WI38 (cell line): ENCODE measurements at regions not wholly inside any gene's neighbourhood (a gene's known extent, or its start where the extent isn't known, plus 50 kb on each side); places are given as distances from the start of the nearest gene placed in this dataset.

ENCODE experiments used
- H3K4me3 ChIP-seq: 2 replicates; pipeline ENCODE4 v1.5.1; 2011; ENCODE audit warnings: low read depth, mild to moderate bottlenecking, control low read depth, low read length
- CTCF ChIP-seq: IDR thresholded peaks from 2 replicates; pipeline ENCODE4 v1.5.1; 2012; ENCODE audit warnings: low read depth, mild to moderate bottlenecking, control low read depth, low read length

DNA sequence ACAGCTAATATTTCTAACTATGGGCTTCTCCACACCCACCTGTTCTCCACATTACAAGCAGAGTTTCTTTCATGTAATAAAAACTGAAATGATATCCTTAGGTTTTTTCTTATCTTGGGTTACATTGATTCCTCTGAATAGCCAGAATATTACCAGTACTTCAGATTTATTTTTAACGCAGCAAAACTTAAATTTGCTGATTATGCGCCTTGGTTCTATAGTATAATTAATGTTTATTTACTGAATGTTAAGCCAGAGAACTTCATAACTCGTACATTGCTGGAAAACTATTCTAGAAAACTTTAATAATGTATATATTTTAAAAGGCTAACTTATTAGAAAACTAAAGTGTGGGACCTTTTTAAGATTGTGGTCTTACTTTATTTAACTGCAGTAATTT lies 577.2 kb downstream of the PRKD1 start:
- TF ChIP-seq CTCF: no peak
- H3K4me3 ChIP-seq: no peak overlapping the region

DNA sequence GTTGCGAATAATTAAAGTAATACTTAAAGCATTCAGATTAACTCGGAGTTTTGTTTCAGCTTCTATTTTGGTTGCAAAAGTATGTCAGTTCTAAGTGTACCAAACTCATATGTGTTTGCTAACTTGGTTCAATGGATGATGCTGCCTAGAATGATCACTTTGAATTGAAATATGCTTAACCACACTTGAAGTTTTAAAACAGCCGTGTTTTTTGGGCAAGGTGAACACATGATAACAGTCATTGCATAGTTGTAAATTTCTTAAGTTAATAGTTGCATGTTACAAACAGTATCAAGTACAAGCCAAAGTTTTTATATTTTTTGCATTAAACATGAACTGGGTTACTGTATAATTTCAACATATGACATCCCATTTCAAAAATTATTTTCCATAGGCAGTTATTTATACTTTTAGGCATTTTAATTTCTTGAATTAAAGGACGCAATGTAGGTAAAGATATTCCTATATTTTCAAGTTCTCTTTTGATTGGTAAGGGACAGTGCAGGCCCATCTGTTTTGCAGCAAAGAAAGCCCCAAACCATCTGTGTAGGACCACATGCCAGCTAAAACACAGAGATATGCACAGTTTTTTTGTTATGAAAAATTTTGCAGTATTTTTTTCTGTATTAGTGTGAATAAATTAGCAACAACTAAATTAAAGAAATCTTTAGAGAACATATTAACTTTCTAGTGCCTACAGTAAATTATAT lies 575.5 kb downstream of the PRKD1 start:
- TF ChIP-seq CTCF: no peak
- no peak overlapping the region for H3K4me3 ChIP-seq

- no peak for TF ChIP-seq CTCF
Observed at GRCh38 chr14:29352706-29353080, 575.0 kb downstream of the PRKD1 start.

GRCh38 chr14:29353513-29353912 lies 574.1 kb downstream of the PRKD1 start:
- no peak overlapping the region for H3K4me3 ChIP-seq
- no peak for TF ChIP-seq CTCF

More at GRCh38 chr14:29352706-29353080, 575.0 kb downstream of the PRKD1 start:
- no peak overlapping the region for H3K4me3 ChIP-seq

- TF ChIP-seq CTCF: no peak
- H3K4me3 ChIP-seq: no peak overlapping the region
Observed at GRCh38 chr14:29354486-29354885, 573.2 kb downstream of the PRKD1 start.

DNA sequence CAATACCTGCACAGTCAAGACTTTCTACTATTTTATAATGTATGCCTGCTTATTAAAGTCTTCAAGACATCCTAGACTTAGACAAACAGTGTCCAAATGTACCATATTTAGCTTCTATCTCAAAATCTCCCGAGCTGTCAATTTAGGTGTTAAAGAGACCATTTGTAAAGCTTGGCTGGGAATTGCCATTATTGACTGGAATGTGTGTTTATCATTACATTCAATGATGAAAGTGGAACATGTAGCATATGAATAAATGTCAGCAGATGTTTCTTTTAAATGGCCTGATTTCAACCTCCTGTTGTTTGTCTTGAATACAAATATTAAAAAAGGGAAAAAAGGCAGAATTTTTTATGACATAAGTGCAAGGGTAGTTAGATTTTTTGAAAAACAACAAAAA lies 572.3 kb downstream of the PRKD1 start:
- no peak for TF ChIP-seq CTCF

DNA sequence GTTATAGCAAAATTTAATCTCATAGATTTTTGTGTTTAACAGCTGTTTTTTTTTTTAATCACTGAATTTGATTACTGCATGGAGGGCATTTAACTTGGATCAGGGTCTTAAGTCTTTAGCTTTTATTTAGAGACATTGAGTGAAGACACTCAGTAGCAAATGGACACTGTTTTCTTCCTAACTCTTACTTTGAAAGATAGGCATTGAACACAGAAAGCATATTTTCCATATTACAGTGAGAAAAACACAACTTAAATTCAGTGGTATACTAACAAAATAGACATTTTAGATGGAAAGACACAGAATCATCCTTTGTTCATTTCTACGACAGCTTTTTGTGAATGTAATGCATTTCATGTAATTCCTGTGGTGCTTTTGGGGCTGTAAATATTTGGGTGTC lies 571.8 kb downstream of the PRKD1 start:
- TF ChIP-seq CTCF: no peak
- no peak overlapping the region for H3K4me3 ChIP-seq

More for the DNA sequence above, 572.3 kb downstream of the PRKD1 start:
- H3K4me3 ChIP-seq: no peak overlapping the region
